ENCODE measurements at regions not wholly inside any gene's neighbourhood (a gene's known extent, or its start where the extent isn't known, plus 50 kb on each side); places are given as distances from the start of the nearest gene placed in this dataset.

DNA sequence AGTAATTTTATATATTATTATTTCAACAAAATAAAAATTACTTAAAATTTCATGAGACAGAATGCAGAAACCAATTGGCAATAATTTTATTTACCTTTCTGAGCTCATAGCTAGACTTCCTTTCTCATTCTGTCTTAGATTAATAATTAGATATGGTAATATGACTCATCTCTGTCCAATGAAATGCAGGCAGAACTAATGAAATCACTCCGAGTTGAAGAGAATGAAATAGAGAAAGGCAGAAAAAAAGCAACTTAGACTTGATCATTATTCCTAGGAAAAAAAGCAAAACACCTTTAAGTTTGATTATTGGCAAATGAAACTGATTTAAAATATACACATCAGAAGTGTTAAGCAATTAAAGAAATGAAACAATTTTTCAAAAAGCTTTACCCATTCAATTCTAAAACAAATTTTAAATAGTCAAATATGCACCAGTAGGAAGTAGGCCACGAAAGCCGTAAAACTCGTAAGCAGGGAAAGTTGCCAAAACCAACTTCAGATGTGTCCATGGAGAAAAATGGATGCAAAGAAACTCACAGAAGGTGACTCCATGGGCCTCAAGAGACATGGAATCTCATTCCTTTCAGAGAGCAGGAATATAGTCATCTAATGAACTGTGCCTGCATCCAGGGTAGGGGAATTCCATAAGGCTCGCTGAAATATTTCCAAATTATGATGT is 293.8 kb upstream of the RGS17 start (continued):
- TF ChIP-seq, protein P1, sequence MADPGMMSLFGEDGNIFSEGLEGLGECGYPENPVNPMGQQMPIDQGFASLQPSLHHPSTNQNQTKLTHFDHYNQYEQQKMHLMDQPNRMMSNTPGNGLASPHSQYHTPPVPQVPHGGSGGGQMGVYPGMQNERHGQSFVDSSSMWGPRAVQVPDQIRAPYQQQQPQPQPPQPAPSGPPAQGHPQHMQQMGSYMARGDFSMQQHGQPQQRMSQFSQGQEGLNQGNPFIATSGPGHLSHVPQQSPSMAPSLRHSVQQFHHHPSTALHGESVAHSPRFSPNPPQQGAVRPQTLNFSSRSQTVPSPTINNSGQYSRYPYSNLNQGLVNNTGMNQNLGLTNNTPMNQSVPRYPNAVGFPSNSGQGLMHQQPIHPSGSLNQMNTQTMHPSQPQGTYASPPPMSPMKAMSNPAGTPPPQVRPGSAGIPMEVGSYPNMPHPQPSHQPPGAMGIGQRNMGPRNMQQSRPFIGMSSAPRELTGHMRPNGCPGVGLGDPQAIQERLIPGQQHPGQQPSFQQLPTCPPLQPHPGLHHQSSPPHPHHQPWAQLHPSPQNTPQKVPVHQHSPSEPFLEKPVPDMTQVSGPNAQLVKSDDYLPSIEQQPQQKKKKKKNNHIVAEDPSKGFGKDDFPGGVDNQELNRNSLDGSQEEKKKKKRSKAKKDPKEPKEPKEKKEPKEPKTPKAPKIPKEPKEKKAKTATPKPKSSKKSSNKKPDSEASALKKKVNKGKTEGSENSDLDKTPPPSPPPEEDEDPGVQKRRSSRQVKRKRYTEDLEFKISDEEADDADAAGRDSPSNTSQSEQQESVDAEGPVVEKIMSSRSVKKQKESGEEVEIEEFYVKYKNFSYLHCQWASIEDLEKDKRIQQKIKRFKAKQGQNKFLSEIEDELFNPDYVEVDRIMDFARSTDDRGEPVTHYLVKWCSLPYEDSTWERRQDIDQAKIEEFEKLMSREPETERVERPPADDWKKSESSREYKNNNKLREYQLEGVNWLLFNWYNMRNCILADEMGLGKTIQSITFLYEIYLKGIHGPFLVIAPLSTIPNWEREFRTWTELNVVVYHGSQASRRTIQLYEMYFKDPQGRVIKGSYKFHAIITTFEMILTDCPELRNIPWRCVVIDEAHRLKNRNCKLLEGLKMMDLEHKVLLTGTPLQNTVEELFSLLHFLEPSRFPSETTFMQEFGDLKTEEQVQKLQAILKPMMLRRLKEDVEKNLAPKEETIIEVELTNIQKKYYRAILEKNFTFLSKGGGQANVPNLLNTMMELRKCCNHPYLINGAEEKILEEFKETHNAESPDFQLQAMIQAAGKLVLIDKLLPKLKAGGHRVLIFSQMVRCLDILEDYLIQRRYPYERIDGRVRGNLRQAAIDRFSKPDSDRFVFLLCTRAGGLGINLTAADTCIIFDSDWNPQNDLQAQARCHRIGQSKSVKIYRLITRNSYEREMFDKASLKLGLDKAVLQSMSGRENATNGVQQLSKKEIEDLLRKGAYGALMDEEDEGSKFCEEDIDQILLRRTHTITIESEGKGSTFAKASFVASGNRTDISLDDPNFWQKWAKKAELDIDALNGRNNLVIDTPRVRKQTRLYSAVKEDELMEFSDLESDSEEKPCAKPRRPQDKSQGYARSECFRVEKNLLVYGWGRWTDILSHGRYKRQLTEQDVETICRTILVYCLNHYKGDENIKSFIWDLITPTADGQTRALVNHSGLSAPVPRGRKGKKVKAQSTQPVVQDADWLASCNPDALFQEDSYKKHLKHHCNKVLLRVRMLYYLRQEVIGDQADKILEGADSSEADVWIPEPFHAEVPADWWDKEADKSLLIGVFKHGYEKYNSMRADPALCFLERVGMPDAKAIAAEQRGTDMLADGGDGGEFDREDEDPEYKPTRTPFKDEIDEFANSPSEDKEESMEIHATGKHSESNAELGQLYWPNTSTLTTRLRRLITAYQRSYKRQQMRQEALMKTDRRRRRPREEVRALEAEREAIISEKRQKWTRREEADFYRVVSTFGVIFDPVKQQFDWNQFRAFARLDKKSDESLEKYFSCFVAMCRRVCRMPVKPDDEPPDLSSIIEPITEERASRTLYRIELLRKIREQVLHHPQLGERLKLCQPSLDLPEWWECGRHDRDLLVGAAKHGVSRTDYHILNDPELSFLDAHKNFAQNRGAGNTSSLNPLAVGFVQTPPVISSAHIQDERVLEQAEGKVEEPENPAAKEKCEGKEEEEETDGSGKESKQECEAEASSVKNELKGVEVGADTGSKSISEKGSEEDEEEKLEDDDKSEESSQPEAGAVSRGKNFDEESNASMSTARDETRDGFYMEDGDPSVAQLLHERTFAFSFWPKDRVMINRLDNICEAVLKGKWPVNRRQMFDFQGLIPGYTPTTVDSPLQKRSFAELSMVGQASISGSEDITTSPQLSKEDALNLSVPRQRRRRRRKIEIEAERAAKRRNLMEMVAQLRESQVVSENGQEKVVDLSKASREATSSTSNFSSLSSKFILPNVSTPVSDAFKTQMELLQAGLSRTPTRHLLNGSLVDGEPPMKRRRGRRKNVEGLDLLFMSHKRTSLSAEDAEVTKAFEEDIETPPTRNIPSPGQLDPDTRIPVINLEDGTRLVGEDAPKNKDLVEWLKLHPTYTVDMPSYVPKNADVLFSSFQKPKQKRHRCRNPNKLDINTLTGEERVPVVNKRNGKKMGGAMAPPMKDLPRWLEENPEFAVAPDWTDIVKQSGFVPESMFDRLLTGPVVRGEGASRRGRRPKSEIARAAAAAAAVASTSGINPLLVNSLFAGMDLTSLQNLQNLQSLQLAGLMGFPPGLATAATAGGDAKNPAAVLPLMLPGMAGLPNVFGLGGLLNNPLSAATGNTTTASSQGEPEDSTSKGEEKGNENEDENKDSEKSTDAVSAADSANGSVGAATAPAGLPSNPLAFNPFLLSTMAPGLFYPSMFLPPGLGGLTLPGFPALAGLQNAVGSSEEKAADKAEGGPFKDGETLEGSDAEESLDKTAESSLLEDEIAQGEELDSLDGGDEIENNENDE (IDR thresholded peaks at IDR 0.05; ENCODE audit: insufficient replicate concordance, low read length) = no peak
